Brain pericyte (primary cell): ENCODE measurements at regions not wholly inside any gene's neighbourhood (a gene's known extent, or its start where the extent isn't known, plus 50 kb on each side); places are given as distances from the start of the nearest gene placed in this dataset.
"Not testable (repeated sequence)": the region's sequence is repeated elsewhere in the genome, so short reads cannot be mapped to it uniquely, and the experiment has no call there.

Experiments
- DNase-seq: peaks from one replicate; pipeline ENCODE4 v3.0.0-alpha.2; 2012; ENCODE audit warnings: low read depth, low spot score

DNA sequence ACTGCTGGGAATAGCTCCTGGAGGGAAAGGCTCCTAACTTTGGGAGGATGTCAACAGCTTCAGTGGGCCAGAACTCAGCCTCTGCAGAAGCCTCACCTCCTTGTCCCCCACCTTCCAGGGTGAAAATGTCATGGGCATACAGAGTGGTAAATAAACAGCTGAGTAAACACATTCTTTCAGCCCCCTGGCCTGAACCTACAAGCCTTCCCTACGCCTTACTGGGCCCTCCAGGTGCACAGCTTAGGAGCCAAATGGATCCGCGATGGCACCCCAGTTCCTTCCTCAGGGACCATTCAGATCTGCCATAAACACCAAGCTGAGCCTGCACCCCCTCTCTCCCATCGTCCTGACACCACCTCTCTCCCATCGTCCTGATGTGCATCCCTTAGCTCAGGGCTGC, 126.2 kb upstream of the IGF1R start:
- no peak for DNase-seq

DNA sequence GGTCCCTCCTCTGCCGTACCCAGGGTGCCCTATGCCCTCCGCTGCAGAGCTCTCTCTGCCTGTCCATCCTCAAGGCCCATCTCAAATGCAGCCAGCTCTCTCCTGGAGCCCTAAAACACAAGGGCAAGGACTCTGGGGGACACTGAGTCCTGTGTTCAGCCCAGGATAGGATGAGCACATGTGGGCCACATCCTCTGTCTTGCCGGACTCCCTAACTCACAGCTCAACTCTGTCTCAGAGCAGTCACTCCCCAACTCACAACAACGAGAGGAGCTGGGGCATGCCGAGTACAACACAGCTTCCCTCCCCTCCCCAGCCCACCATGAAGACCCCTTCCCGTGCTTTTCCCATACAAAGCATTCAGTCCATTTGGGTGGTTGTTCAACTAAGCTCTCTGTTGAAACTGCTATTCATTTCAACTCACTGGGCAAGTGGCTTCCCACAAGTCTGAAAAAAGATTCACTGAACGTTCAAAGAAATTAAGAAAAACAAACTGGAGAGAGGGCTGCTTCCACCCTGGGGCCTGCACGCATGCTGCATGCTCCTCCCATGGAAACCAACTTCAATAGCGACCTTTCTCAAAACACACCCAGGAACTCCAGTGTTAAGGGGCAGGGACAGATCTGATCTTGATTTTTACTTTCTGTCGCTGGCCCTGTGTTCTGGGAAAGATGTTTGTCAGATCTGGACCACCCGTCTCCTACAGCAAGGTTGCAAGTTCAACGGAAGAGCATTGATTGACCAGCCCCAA, 124.3 kb upstream of the IGF1R start:
- no peak for DNase-seq

DNA sequence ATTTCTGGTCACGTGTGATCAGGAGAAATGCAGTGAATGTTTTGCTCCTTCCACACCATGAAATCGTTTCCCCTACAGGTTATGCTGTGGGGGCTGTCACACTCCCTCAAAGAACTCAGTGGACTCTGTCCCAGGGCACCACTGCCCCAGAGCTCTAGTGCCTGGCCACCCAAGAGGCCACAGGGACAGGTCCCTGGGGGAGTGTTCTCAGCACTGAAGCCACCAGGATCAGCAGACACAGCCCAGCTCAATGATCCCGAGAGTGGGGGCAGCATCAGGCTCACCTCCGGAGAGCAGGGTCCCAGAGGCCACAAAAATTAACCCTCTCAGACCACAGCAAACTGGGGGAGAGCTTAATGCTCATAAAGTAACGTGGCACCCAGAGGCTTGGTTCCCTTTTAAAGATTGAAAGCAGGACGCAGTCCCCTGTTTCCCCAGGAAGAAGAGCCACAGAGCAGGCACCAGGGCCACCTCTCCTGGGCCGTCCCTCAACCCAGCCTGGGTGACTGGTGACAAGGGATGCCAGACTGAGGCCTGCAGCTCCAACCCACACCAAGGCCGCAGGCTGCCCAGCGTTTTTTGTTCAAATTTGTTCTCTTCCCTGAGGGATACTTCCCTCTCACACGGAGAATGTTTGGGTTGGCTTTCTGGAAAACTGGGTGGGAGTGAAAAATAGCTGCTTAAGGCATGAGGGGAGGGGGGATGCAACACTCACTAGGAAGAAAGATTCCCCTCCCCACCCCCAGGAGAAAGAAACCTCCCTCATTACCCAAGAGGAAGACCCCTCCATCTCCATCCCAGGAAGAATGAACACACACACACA, 123.3 kb upstream of the IGF1R start:
- DNase-seq: no peak

DNA sequence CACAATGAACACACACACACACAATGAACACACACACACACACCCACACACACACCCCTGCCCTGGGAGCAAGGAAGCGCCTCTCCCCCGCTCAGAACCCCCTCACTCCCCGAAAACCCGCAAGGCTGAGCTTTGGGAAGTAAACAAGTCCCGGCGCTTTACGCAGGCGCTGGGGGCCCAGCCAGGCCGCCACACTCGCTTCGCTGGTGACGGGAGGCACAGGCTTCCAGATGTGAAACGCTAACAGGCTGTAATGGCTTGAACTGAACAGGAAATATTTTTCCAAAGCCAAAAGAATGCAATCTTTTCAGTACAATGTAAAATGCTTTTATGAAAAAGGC, 122.7 kb upstream of the IGF1R start:
- DNase-seq: no peak

DNA sequence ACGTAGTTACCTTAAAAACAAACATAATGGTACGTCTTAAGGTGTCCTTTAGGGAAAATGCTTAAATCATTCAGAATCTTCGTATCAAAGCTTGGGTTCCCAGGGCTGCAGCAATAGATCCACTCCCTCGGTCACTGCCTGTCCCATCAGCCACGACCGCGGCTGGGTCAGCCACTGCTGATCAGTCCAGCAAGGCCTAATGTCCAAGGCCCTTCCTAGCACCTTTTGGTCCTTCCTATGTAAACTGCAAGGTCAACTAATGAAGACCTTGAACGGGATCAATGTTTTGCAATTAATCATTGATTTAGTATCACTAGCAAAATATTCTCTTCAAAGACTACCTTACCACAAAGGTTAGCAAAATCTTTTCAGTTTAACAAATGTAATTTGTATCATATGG, 122.2 kb upstream of the IGF1R start:
- DNase-seq: no peak

DNA sequence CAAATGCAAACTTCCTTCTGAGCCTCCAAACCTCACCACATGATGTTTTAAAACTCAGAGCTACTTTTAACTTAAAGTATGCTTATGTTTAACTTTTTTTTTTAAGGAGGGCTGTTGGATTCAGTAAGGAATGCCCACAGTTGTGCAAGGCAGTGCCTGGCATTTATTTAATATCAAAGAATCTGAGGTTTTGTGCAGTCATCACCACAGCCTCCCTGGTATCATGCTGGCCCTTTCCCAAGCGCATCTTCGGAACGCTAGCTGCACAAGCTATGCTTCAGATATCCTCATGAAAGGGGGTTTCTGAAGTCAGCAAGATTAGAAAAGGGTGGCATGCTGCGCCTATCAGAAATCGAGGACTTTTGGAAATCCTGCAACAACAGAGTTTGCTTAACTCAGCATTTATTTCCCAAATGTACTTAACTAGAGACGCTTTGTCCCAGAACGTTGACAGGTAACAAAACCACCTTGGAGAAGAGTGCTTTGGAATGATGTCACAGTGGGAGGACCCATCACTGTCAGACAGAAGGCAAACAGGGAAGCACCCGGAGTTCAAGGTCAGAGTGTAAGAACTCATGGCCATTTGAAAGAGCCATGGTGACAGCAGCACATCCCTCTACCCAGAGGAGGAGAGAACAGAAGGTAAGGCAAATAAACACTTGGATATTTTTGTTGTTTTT, 120.2 kb upstream of the IGF1R start:
- DNase-seq: no peak

DNA sequence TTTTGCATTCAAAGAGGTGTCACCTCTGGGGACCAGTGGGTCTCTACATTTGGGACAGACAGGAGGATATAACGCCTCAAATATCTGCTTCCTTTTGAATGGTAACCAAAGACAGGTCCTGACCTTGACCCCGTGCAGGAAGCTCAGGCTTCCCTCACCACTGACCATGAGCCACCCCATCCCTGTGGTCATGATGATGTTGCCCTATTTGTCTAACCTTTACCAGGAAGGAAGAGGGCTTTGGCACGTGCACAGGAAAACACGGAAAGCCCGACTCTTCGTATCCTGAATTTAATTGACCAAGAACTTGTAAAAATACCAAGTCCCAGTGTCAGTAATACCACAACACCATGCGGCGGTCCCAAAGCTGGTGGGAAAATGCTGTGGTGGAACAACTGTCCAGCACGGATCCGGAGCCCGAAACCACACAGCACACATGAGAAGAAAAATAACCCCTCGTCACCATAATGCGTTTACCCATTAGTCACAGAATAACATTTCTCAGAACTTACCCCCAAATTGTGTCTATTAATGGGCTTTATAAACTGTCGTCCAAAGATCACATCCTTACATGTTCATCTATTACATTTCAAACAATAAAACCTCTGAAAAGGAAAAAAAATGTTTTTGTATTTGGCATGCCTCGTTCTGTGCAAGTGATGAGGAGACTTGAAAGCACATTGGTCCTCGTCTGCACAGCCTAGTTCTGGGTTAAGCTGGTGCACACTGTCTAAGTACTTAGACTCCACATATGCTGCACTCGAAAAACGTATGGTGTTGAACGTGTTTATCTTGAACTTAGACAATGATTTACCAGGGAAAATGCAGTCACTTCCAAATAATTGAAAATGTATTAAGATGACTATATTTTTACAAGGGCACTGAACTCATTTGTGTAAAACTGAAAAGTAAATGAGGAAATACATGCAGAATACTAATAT, 118.9 kb upstream of the IGF1R start:
- DNase-seq: no peak

DNA sequence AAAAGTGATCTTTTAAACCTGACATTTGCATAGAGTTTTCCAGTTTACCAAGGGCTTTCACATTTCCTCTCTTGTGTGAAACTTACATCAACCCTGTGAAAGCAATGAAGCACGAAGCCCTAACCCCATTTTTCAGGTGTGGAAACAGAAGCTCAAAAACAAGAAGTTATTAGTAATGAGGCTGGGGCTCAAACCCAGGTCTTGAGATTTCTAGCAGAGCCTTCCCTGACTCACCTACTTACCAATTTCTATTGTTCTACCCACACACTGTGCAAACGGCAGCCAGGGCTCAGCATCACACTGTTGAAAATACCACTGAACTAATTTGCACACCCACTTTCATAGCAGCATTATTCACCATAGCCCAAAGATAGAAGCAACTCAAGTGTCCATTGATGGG, 117.8 kb upstream of the IGF1R start:
- no peak for DNase-seq

DNA sequence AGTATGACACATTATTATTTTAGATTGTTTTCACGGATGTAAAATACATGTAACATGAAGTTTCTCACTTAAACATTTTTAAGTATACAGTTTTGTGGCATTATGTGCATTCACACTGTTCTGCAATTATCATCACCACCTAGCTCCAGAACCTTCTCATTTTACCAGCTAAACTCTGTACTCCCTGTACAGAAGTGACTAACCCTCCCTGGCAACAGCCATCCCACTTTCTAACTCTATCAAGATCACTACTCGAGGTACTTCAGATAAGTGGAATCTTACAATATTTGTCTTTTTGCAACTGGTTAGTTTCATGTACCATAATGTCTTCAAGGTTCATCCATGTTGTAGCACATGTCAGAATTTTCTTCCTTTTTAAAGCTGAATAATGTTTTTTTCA, 116.3 kb upstream of the IGF1R start:
- no peak for DNase-seq

DNA sequence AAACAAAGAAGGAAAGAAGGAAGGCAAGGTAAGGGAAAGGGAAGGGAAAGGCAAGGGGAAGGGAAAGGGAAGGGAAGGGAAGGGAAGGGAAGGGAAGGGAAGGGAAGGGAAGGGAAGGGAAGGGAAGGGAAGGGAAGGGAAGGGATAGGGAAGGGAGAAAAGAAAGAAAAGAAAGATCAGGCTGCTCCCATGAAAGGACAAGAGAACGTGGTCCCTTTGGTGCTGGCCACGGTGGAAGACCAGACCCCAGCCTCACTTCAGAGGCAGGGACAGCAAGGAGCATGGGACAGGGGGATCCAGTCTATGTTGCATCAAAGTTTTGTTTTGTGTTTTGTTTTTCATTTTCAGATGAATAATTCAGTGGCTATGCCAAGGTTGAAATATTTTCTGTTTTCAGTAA, 111.4 kb upstream of the IGF1R start:
- DNase-seq: no peak

DNA sequence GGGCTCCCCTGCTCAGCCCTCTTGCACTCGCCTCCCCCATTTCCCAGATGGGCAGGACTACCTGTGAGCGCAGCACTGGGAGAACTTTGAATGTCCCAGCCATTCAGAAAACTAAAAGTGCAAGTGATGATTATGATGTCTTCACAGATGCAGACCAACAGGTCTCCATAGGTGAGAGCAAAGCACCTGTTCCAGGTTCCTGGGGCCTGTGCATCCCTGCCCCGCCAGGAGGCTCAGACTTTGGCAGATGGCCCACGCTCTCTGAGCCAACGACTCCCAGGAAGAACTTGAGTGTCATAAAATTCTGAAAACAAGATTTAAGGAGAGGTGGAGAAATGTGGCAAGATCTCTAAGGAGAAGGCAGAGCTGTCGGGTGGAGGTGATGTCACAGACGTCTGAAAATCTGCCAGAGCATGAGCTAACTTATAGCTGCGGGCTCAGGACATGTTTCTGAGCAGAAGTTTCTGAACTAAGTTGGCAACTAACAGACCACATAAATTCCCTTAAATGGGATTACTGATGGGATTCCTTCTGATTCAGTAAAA, 110.8 kb upstream of the IGF1R start:
- DNase-seq: no peak

DNA sequence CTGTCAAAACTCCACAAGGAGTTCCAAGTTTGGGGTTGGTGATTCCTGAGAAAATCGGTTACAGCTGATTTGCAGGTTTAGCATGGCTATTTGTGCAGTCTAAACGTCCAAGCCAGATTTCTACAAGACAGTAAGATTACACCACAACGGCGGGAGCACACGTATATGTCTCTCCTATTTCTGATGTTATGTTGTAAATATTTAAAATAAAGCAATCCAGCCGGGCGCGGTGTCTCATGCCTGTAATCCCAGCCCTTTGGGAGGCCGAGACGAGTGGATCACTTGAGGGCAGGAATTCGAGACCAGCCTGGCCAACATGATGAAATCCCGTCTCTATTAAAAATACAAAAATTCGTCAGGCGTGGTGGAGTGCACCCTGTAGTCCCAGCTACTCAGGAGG, 106.8 kb upstream of the IGF1R start:
- no peak for DNase-seq

DNA sequence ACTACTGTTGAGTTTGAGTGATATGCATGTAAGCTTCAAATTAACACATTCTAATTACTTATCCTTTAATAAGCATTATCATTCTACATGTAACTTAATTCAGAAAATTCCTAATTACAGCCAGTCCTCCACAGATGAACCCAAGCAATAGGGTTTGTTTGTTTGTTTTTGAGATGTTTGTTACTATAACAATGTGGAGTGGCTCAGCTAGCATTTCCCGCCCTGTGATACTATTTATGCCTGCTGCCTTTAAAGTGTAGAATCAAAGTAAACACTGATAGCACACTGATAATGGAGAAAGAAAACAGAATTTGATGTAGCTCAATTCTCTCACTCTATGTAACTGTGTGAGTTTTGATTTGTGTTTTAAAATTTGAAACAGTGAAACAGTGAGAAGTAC, 105.1 kb upstream of the IGF1R start:
- DNase-seq: no peak

DNA sequence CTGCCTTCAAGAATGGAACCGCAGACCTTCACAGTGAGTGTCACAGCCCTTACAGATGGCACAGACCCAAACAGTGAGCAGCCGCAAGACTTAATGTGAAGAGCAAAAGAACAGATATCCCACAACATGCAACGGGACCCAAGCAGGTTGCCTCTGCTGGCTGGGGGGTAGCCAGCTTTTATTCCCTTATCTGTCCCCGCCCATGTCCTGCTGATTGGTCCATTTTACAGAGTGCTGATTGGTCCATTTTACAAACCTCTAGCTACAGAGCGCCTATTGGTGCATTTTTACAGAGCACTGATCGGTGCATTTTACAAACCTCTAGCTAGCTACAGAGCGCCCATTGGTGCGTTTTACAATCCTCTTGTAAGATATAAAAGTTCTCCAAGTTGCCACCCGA, 102.0 kb upstream of the IGF1R start:
- DNase-seq: no peak

DNA sequence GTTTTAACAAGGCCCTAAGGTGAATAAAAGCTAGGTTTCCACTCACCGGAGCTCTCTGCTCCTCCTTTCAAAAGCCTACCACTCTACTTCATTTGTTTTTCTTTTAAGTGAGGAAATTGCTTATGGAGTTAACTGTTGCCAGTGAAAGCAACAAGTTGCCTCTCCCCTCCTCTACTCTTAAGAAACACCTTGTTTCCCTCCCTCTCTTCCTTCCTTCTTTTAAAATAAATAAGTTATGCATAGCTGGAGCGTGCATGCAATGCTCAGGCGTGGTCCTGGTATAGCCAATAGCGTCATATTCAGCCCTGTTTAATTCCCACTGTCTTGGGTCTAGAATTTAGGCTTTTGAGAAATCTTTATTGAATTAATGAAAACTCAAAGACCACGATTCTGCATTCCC, 101.1 kb upstream of the IGF1R start:
- DNase-seq: no peak

DNA sequence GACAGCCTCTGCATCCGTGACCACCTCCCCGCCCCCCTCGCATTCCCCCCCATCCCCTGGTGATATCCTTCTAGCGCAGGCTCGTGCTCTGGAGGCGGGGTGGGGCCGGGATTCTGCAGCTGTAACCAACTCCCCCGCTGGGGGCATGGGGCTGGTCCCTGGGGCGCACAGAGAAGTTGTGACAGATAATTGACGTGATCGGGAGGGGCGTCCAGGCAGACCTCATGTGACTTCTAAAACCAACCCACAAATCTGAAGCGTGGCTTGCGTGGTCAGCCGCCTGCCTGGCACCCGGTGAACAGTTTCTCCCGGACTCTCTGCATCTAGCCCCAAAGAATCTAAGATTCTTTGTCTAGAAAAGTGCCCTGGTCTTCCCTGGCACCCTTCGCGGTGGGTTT, 100.6 kb upstream of the IGF1R start:
- DNase-seq: no peak

DNA sequence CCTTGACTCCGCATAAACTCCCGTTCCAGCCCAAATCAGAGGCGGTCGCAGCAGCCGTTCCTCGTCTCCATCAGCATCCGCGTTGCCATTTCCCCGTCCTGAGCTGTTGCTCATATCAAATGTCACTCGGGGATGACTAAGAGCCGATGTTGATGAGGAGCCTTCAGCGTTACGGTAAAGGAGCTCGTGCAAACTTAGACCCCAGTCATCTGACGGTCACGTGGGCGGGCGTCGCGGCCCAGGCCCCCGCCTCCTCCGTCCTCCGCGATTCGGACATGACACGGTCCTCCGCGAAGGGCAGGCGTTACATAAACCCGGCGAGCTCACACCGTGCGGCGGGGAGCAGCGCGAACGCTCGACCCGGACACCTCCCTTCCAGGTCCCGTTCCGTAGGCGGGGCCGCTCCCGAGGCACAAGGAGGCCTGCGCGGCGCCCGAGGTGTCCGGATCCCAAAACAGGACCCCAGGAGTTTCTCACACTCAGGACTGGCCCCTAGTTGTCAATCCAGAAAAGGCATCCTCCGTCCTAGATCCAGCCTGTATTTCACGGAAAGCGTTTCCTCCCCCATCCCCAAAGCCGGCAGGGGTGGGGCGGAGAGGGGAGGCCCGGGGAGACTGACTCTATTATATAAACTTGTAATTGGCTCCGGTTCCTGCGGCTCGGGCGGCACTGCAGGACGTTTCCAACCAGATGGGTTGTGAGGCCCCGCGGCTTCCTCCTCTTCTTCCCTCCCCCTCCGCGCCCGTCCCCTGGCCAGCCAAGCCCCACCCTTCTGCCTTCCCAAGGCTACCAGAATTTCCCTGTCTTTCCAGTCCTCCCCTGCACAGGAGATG, 100.0 kb upstream of the IGF1R start:
- DNase-seq: peak; percentile 37

DNA sequence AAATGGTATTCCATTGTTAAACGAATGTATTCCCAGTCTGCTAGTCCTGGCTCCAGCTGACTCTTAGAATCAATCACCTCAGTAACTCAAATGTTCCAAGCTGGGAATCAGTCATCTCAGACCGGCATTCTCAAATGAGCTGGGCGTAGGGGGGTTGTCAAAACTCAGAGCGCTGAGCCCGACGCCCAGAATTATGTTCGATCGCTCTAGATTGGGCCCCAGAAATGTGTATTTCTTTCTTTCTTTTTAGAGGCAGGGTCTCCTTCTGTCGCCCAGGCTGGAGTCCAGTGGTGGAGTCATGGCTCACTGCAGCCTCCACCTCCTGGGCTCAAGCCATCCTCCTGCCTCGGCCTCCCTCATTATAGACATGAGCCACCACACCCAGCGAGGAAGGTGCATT, 99.3 kb upstream of the IGF1R start:
- DNase-seq: no peak

DNA sequence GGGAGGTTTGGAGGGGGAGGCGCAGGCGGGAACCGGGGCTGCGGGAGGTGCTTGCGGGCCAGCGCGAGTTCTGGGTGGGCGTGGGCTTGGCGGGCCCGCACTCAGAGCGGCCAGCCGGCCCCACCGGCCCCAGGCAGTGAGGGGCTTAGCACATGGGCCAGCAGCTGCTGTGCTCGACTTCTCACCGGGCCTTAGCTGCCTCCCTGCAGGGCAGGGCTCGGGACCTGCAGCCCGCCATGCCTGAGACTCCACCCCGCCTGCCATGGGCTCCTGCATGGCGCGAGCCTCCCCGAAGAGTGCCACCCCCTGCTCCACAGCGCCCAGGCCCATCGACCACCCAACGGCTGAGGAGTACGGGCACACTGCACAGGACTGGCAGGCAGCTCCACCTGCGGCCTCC, 98.6 kb upstream of the IGF1R start:
- no peak for DNase-seq

DNA sequence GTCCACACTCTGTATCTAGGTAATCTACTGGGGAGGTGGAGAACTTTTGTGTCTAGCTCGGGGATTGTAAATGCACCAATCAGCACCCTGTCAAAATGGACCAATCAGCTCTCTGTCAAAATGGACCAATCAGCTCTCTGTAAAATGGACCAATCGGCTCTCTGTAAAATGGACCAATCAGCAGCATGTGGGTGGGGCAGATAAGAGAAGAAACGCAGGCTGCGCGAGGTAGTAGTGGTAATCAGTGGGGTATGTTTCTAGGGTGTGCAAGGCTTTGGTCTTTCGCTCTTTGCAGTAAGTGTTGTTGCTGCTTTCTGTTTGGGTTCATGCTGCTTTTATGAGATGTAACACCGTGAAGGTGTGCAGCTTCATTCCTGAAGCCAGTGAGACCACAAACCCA, 98.0 kb upstream of the IGF1R start:
- not testable (repeated sequence) for DNase-seq
